CD8-positive, alpha-beta memory T cell (primary cell): ENCODE measurements at regions not wholly inside any gene's neighbourhood (a gene's known extent, or its start where the extent isn't known, plus 50 kb on each side); places are given as distances from the start of the nearest gene placed in this dataset.

Source experiments
- CTCF ChIA-PET: fragments of 350-600 bp; sonication (Branson Sonifier 250); formaldehyde crosslinking; loops from one replicate; lab custom pipeline; 2021; ENCODE audit warnings: antibody characterized with exemption; lab: Charles Lee
- POLR2A ChIA-PET: fragments of 350-600 bp; sonication (Branson Sonifier 250); formaldehyde crosslinking; loops from one replicate; lab custom pipeline; 2021; ENCODE audit warnings: antibody characterized with exemption; lab: Charles Lee
- DNase-seq, 5 donors: peaks; one replicate each; pipeline versions ENCODE4 v3.0.0 to v3.0.0-alpha.2; 2020 to 2022; ENCODE audit warnings: mixed read lengths in 1 of 5
- H3K27ac ChIP-seq: one replicate; pipeline ENCODE4 v1.7.0; 2013; ENCODE audit warnings: low read depth, mild to moderate bottlenecking, low read length, moderate library complexity
- H3K27me3 ChIP-seq: 2 replicates; pipeline ENCODE4 v1.7.0; 2013; ENCODE audit warnings: low read length, mild to moderate bottlenecking; ENCODE audit not compliant: insufficient read depth, poor library complexity, severe bottlenecking
- H3K36me3 ChIP-seq: 2 replicates; pipeline ENCODE4 v1.7.0; 2013; ENCODE audit warnings: mild to moderate bottlenecking, low read length, moderate library complexity; ENCODE audit not compliant: insufficient read depth
- H3K4me1 ChIP-seq: 2 replicates; pipeline ENCODE4 v1.7.0; 2013; ENCODE audit warnings: mild to moderate bottlenecking, low read length, moderate library complexity; ENCODE audit not compliant: insufficient read depth
- H3K4me3 ChIP-seq: 2 replicates; pipeline ENCODE4 v1.7.0; 2013; ENCODE audit warnings: mild to moderate bottlenecking, low read length
- H3K9me3 ChIP-seq: 2 replicates; pipeline ENCODE4 v1.7.0; 2013; ENCODE audit warnings: mild to moderate bottlenecking, low read length
- H3K27ac Mint-ChIP-seq, 8 donors: one replicate each; pipeline ENCODE4 v1.8.0; 2020 to 2021; ENCODE audit warnings: mixed read lengths in 8 of 8, mild to moderate bottlenecking in 6 of 8, inconsistent platforms in 3 of 8, moderate library complexity in 3 of 8
- H3K27me3 Mint-ChIP-seq, 2 donors: one replicate each; pipeline ENCODE4 v1.8.0; 2020 to 2021; ENCODE audit warnings: mixed read lengths in 2 of 2, mild to moderate bottlenecking in 1 of 2, moderate library complexity in 1 of 2
- H3K36me3 Mint-ChIP-seq, 3 donors: one replicate each; pipeline ENCODE4 v1.8.0; 2020 to 2021; ENCODE audit warnings: mixed read lengths in 3 of 3, inconsistent platforms in 1 of 3, mild to moderate bottlenecking in 1 of 3
- H3K4me1 Mint-ChIP-seq, 3 donors: one replicate each; pipeline ENCODE4 v1.8.0; 2020 to 2021; ENCODE audit warnings: mixed read lengths in 3 of 3, inconsistent platforms in 1 of 3, mild to moderate bottlenecking in 1 of 3
- H3K4me3 Mint-ChIP-seq, 7 donors: one replicate each; pipeline ENCODE4 v1.8.0; 2020 to 2021; ENCODE audit warnings: mixed read lengths in 7 of 7, mild to moderate bottlenecking in 6 of 7, moderate library complexity in 4 of 7, inconsistent platforms in 2 of 7
- H3K9me3 Mint-ChIP-seq, 5 donors: one replicate each; pipeline ENCODE4 v1.8.0; 2020 to 2022; ENCODE audit warnings: mixed read lengths in 5 of 5, mild to moderate bottlenecking in 3 of 5, moderate library complexity in 2 of 5, inconsistent platforms in 1 of 5

GRCh38 chr3:135329479-135329878 is 534.4 kb downstream of the EPHB1 start:
- H3K36me3 Mint-ChIP-seq = no peaks in the 10 kb centered on the region
- peaks cover 0 to 2% of the 10 kb centered on the region in 2 donors for H3K27me3 Mint-ChIP-seq
- no peak overlapping the region for H3K4me3 Mint-ChIP-seq
- no peak overlapping the region for H3K27ac ChIP-seq
- H3K9me3 Mint-ChIP-seq = peaks cover 0 to 12% (median 2%) of the 10 kb centered on the region in 5 donors
- no peaks in the 10 kb centered on the region for H3K4me1 ChIP-seq
- no peaks in the 10 kb centered on the region for H3K36me3 ChIP-seq
- H3K27ac Mint-ChIP-seq = peak overlapping the region in 1 of 8 donors; percentile 67
- H3K4me1 Mint-ChIP-seq = no peaks in the 10 kb centered on the region
- POLR2A ChIA-PET = no interaction called here
- no peaks in the 10 kb centered on the region for H3K27me3 ChIP-seq
- no peak for DNase-seq
- CTCF ChIA-PET = no interaction called here
- no peaks in the 10 kb centered on the region for H3K9me3 ChIP-seq
- no peak overlapping the region for H3K4me3 ChIP-seq

- Mint-ChIP-seq H3K27me3 (no peaks in the 10 kb centered on the region), H3K4me1 (no peaks in the 10 kb centered on the region), H3K36me3 (no peaks in the 10 kb centered on the region), H3K4me3 (no peak overlapping the region), H3K9me3 (peaks cover 0 to 12% (median 3%) of the 10 kb centered on the region in 5 donors), H3K27ac (no peak overlapping the region)
- POLR2A ChIA-PET = no interaction called here
- CTCF ChIA-PET = no interaction called here
- DNase-seq = no peak
- no peaks in the 10 kb centered on the region for H3K9me3 ChIP-seq
- H3K4me3 ChIP-seq = no peak overlapping the region
- H3K27ac ChIP-seq = no peak overlapping the region
- no peaks in the 10 kb centered on the region for H3K36me3 ChIP-seq
- no peaks in the 10 kb centered on the region for H3K4me1 ChIP-seq
- no peaks in the 10 kb centered on the region for H3K27me3 ChIP-seq
Measured at GRCh38 chr3:135337192-135337591, 542.1 kb downstream of the EPHB1 start.

GRCh38 chr3:135348690-135349089 is 553.6 kb downstream of the EPHB1 start:
- Histone ChIP-seq H3K9me3 (no peaks in the 10 kb centered on the region), H3K4me3 (no peak overlapping the region), H3K27me3 (no peaks in the 10 kb centered on the region), H3K27ac (no peak overlapping the region), H3K36me3 (no peaks in the 10 kb centered on the region), H3K4me1 (no peaks in the 10 kb centered on the region)
- no peak overlapping the region for H3K4me3 Mint-ChIP-seq
- H3K27ac Mint-ChIP-seq = no peak overlapping the region
- no peaks in the 10 kb centered on the region for H3K4me1 Mint-ChIP-seq
- H3K27me3 Mint-ChIP-seq = no peaks in the 10 kb centered on the region
- POLR2A ChIA-PET = no interaction called here
- H3K9me3 Mint-ChIP-seq = peaks cover 0 to 2% (median 0%) of the 10 kb centered on the region in 5 donors
- no peak for DNase-seq
- H3K36me3 Mint-ChIP-seq = no peaks in the 10 kb centered on the region
- CTCF ChIA-PET = no interaction called here

- H3K4me1 Mint-ChIP-seq = no peaks in the 10 kb centered on the region
Measured at GRCh38 chr3:135349254-135349948, 554.3 kb downstream of the EPHB1 start.

GRCh38 chr3:135352213-135352612 is 557.2 kb downstream of the EPHB1 start:
- H3K4me1 Mint-ChIP-seq = no peaks in the 10 kb centered on the region
- no peak overlapping the region for H3K27ac Mint-ChIP-seq
- POLR2A ChIA-PET = no interaction called here

More at GRCh38 chr3:135349254-135349948, 554.3 kb downstream of the EPHB1 start:
- H3K4me3 ChIP-seq = no peak overlapping the region
- H3K36me3 ChIP-seq = no peaks in the 10 kb centered on the region
- Mint-ChIP-seq H3K27me3 (no peaks in the 10 kb centered on the region), H3K36me3 (no peaks in the 10 kb centered on the region), H3K9me3 (peaks cover 0 to 5% (median 2%) of the 10 kb centered on the region in 5 donors), H3K4me3 (no peak overlapping the region), H3K27ac (no peak overlapping the region)
- H3K27ac ChIP-seq = no peak overlapping the region
- H3K4me1 ChIP-seq = no peaks in the 10 kb centered on the region
- ChIA-PET POLR2A (no interaction called here), CTCF (no interaction called here)
- DNase-seq = no peak
- H3K9me3 ChIP-seq = no peaks in the 10 kb centered on the region
- no peaks in the 10 kb centered on the region for H3K27me3 ChIP-seq

GRCh38 chr3:135362889-135363288 is 567.8 kb downstream of the EPHB1 start:
- ChIA-PET POLR2A (no interaction called here), CTCF (no interaction called here)
- no peaks in the 10 kb centered on the region for H3K36me3 Mint-ChIP-seq
- Histone ChIP-seq H3K4me1 (no peaks in the 10 kb centered on the region), H3K36me3 (no peaks in the 10 kb centered on the region), H3K27me3 (no peaks in the 10 kb centered on the region), H3K4me3 (no peak overlapping the region), H3K9me3 (no peaks in the 10 kb centered on the region), H3K27ac (no peak overlapping the region)
- no peaks in the 10 kb centered on the region for H3K4me1 Mint-ChIP-seq
- H3K4me3 Mint-ChIP-seq = no peak overlapping the region
- DNase-seq = no peak
- H3K27ac Mint-ChIP-seq = no peak overlapping the region
- H3K27me3 Mint-ChIP-seq = peaks cover 0 to 4% of the 10 kb centered on the region in 2 donors
- H3K9me3 Mint-ChIP-seq = peaks cover 0 to 23% (median 3%) of the 10 kb centered on the region in 5 donors

More at GRCh38 chr3:135352213-135352612, 557.2 kb downstream of the EPHB1 start:
- Mint-ChIP-seq H3K36me3 (no peaks in the 10 kb centered on the region), H3K9me3 (peaks cover 0 to 10% (median 3%) of the 10 kb centered on the region in 5 donors), H3K27me3 (no peaks in the 10 kb centered on the region), H3K4me3 (no peak overlapping the region)
- no peaks in the 10 kb centered on the region for H3K36me3 ChIP-seq
- H3K4me3 ChIP-seq = no peak overlapping the region
- no peak for DNase-seq
- H3K27ac ChIP-seq = no peak overlapping the region
- H3K4me1 ChIP-seq = no peaks in the 10 kb centered on the region
- no peaks in the 10 kb centered on the region for H3K27me3 ChIP-seq
- CTCF ChIA-PET = no interaction called here
- H3K9me3 ChIP-seq = no peaks in the 10 kb centered on the region

- ChIA-PET POLR2A (no interaction called here), CTCF (no interaction called here)
- no peak overlapping the region for H3K27ac Mint-ChIP-seq
- Histone ChIP-seq H3K4me3 (no peak overlapping the region), H3K27me3 (no peaks in the 10 kb centered on the region), H3K27ac (no peak overlapping the region), H3K4me1 (no peaks in the 10 kb centered on the region), H3K9me3 (no peaks in the 10 kb centered on the region), H3K36me3 (no peaks in the 10 kb centered on the region)
- DNase-seq = no peak
- peaks cover 0 to 4% of the 10 kb centered on the region in 2 donors for H3K27me3 Mint-ChIP-seq
- H3K4me1 Mint-ChIP-seq = no peaks in the 10 kb centered on the region
- H3K9me3 Mint-ChIP-seq = peaks cover 0 to 15% (median 3%) of the 10 kb centered on the region in 5 donors
- no peak overlapping the region for H3K4me3 Mint-ChIP-seq
- H3K36me3 Mint-ChIP-seq = no peaks in the 10 kb centered on the region
Measured at GRCh38 chr3:135364676-135365075, 569.6 kb downstream of the EPHB1 start.

GRCh38 chr3:135366816-135367215 is 571.8 kb downstream of the EPHB1 start:
- POLR2A ChIA-PET = no interaction called here

More at GRCh38 chr3:135366816-135367215, 571.8 kb downstream of the EPHB1 start:
- H3K27ac Mint-ChIP-seq = no peak overlapping the region
- Histone ChIP-seq H3K4me1 (no peaks in the 10 kb centered on the region), H3K27me3 (no peaks in the 10 kb centered on the region), H3K9me3 (no peaks in the 10 kb centered on the region), H3K36me3 (no peaks in the 10 kb centered on the region), H3K27ac (no peak overlapping the region), H3K4me3 (no peak overlapping the region)
- no peaks in the 10 kb centered on the region for H3K4me1 Mint-ChIP-seq
- DNase-seq = no peak
- CTCF ChIA-PET = no interaction called here
- H3K36me3 Mint-ChIP-seq = no peaks in the 10 kb centered on the region
- peaks cover 0 to 12% (median 0%) of the 10 kb centered on the region in 5 donors for H3K9me3 Mint-ChIP-seq
- H3K27me3 Mint-ChIP-seq = no peaks in the 10 kb centered on the region
- no peak overlapping the region for H3K4me3 Mint-ChIP-seq
